Erythroblast (primary cell): ENCODE measurements at regions not wholly inside any gene's neighbourhood (a gene's known extent, or its start where the extent isn't known, plus 50 kb on each side); places are given as distances from the start of the nearest gene placed in this dataset.
"Not testable (repeated sequence)": the region's sequence is repeated elsewhere in the genome, so short reads cannot be mapped to it uniquely, and the experiment has no call there.

ENCODE experiments used
- DNase-seq, 2 experiments: peaks; one replicate each; lab custom pipeline; 2025; lab: John Stamatoyannopoulos, UW
- GATA1 ChIP-seq: IDR thresholded peaks from 2 replicates; pipeline ENCODE4 v1.6.1; 2011; ENCODE audit warnings: low read depth, mild to moderate bottlenecking, control low read depth, low read length, moderate library complexity
- POLR2A ChIP-seq: IDR thresholded peaks from 2 replicates; pipeline ENCODE4 v1.6.1; 2011; ENCODE audit warnings: mild to moderate bottlenecking, low read length

DNA sequence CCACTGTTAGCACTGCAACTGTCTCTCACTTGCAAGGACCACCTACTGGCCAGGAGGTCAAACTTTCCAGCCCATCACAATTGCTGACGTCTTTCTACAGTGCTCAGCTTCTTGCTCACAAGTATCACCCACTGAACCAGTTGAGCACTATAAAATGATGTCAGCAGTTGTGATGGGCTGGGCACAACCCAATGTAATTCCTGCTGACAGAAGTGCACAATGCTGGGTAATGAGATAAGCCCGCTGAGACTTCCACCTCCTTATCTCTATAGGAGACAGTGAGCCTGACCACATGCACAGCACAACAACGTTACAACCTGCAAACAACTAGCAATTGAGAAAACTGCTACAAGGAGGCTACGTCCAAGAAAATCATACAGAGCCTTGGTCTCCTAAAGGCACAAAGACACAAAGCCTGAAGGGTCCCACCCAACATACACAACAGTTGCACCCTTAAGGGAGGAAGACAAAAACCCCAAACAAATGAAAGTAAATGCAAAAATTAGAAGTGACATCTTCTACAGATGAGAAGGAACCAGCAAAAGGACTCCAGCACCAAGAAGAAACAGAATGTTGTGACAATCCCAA is 273.2 kb downstream of the LIG4 start:
- TF ChIP-seq POLR2A, result no peak
- no peak for TF ChIP-seq GATA1
- no peak for DNase-seq

- no peak for DNase-seq
- TF ChIP-seq GATA1 (no peak), POLR2A (no peak)
Observed at GRCh38 chr13:107941345-107942029, 273.8 kb downstream of the LIG4 start.

DNA sequence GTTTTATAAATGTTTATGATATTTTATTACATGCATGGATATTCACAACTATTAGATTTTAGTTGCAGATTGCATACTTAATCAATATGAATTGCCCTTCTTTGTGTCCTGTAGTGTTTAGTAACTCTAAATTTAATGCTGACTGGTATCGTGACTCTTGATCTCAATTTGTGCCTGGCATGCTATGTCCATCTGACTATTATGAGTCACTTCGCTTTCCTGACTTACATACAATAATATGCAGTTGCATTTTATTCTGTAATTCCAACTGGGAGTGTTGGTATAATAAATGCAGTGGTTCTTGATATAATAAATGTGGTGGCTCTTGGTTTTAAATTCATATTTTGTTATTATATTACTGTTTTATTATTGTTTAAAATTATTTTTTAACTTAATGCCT is 277.5 kb downstream of the LIG4 start:
- no peak for DNase-seq
- no peak for TF ChIP-seq POLR2A
- TF ChIP-seq GATA1, result no peak

GRCh38 chr13:107931056-107931455 is 284.3 kb downstream of the LIG4 start:
- TF ChIP-seq GATA1 (no peak), POLR2A (no peak)
- no peak for DNase-seq

GRCh38 chr13:107928762-107929161 is 286.6 kb downstream of the LIG4 start:
- TF ChIP-seq POLR2A, result no peak
- no peak for TF ChIP-seq GATA1
- DNase-seq, result no peak

DNA sequence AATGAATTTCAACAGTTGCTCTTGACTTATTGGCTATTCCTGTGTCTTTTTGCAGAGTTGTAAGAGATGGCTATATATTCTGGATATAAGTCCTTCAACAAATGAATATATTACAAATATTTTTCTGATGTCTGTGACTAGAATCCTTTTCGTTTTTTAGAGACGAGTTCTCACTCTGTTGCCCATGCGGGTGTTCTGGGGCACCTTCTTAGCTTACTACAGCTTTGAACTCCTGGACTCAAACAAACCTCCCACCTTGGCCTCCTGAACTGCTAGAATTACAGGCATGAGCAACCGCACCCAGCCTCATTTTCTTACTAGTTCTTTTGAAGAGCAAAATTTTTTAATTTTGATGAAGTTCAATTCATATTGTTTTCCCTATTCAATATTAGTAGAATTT is 287.8 kb downstream of the LIG4 start:
- TF ChIP-seq GATA1 (no peak), POLR2A (no peak)
- DNase-seq, result no peak

GRCh38 chr13:107926515-107926914 is 288.8 kb downstream of the LIG4 start:
- DNase-seq, result not testable (repeated sequence)

GRCh38 chr13:107916902-107917301 is 298.4 kb downstream of the LIG4 start:
- DNase-seq, result not testable (repeated sequence)

DNA sequence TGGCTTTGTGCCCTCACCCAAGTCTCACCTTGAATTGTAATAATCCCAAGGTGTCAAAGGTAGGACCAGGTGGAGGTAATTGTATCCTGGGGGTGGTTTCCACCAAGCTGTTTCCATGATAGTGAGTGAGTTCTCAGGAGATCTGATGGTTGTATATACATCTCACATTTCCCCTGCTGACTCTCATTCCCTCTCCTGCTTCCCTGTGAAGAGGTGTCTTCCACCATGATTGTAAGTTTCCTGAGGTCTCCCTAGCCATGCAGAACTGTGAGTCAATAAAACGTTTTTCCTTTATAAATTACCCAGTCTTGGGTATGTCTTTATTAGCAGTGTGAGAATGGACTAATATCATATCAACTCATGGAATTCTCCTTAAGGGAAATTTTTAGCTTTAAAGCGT is 302.6 kb downstream of the LIG4 start:
- no peak for DNase-seq
- TF ChIP-seq GATA1 (no peak), POLR2A (no peak)

DNA sequence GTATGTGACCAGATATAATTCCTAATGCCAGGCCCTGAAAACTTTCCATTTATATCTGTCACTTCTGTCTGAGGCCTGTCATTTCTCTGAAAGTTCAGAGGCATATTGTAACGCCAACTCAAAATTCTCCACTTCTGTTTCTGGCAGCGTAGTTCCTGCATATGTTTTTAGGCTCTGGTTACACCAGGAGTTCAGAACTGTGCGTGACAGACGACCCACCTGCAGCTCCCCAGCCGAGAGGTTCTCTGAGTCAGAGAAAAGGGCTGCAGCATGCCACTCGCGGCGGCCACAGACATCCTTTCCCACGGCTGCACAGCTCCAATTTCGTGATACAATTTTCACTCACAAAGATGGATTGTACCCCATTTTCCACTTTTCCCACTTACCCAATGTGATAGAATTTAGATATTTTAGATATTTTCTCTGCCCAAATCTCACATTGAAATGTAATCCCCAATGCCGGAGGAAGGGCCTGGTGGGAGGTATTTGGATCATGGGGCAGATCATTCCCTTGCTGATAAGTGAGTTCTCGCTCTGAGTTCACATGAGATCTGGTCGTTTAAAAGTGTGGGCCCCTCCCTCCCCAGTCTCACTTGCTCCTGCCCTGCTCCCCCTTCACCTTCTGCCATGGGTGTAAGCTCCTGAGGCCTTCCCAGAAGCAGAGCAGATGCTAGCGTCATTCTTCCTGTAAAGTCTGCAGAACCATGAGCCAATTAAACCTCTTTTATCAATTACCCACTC is 308.1 kb downstream of the LIG4 start:
- DNase-seq, result no peak
- TF ChIP-seq POLR2A (no peak), GATA1 (no peak)

DNA sequence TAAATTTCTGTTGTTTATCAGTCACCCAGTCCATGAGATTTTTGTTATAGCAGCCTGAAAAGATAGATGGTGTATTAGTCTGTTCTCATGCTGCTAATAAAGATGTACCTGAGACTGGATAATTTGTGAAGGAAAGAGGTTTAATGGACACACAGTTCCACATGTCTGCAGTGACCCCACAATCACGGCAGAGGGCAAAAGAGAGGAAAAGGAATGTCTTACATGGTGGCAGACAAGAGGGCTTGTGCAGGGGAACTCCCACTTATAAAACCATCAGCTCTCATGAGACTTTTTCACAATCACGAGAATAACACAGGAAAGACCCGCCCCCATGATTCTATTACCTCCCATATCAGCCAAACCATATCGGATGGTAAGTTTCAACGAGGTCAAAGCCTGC is 309.2 kb downstream of the LIG4 start:
- no peak for TF ChIP-seq GATA1
- DNase-seq, result no peak

DNA sequence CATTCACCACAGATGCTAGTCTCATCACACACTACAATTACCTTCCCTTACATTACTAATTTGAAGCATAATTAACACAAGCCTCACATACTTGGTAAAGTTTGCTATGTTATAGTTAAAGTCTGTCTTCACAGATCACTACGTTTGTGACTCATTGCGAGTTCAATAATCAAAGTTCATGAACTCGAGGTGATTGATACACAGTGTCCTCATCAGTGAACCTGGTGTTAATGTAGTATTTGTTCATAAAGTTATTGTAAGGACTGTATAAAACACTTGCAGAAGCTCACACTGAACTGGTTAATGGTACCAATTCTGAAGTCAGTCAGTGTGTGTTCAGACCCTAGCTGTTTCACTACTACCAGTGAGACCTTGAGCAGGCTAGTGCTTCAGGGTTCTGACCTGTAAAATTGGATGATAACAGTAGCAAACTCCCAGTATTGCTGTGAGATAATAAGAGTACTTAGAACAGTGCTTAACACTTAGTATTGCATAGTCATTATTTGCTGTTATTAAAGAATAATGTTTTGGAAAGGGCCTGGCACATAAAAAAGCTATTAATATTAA is 313.3 kb downstream of the LIG4 start:
- no peak for TF ChIP-seq POLR2A
- no peak for DNase-seq

DNA sequence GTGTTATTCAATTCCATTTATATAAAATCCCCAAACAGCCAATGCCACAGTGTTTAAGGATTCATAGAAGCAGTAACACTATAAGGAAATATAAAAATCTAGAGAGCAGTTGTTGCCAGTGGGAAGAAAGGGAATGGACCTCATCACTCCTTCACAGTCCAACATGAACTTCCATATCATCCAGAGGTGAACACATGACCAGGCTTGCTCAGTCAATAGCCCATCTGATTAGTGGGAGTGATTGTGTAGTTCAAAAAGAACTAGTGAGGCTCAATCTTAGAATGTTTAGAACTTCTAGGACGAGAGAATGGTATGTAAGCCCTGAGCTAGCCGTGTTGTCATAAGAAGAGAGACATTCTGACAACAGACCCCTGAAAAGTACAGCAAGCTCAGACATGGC is 314.1 kb downstream of the LIG4 start:
- no peak for DNase-seq
- no peak for TF ChIP-seq GATA1
- no peak for TF ChIP-seq POLR2A

DNA sequence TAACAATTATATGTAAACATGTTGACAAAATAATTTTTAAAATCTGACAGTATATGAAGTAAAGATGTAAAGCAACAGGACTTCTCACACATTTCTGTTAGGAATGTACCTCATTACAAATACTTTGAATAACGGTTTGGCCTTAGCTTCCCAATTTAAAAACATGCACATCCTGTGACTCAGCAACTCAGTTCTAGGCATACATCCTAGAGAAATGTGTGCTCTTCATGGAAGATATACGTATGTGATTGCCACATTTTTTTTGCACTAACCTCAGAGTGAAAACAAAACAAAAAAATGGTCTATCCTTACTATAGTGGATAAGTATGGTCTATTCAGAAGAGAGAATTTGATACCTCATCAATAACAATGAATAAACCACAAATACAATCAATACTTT is 314.6 kb downstream of the LIG4 start:
- no peak for DNase-seq
- no peak for TF ChIP-seq POLR2A
- no peak for TF ChIP-seq GATA1

GRCh38 chr13:107886118-107886517 is 329.2 kb downstream of the LIG4 start:
- no peak for TF ChIP-seq GATA1
- TF ChIP-seq POLR2A, result no peak
- no peak for DNase-seq
